IMR-90 (cell line): ENCODE measurements at regions not wholly inside any gene's neighbourhood (a gene's known extent, or its start where the extent isn't known, plus 50 kb on each side); places are given as distances from the start of the nearest gene placed in this dataset.

Experiments
- ATAC-seq: fragments of 200-7000 bp; cut with Tn5 transposase; 2 replicates; pipeline ENCODE4 v1.9.1; 2020; ENCODE audit warnings: low read depth, mild to moderate bottlenecking, moderate library complexity
- BruUV-seq: library from RNA; stranded (reverse); fragments of 400-500 nt; replicated peaks from 2 replicates; lab custom pipeline; 2021; lab: Mats Ljungman, UMichigan
- CTCF ChIA-PET: fragments of 300-600 bp; formaldehyde crosslinking; extraction: SDS; loops from one replicate; lab custom pipeline; 2021; ENCODE audit warnings: antibody characterized with exemption; lab: Yijun Ruan, JAX
- POLR2A ChIA-PET: fragments of 300-600 bp; sonication (Branson Sonifier 250); formaldehyde crosslinking; loops from one replicate; lab custom pipeline; 2022; ENCODE audit warnings: antibody characterized with exemption; ENCODE audit not compliant: unreplicated experiment; lab: Charles Lee
- DNase-seq: peaks from one replicate; pipeline ENCODE4 v3.0.0; 2013
- H2AFZ ChIP-seq: replicated peaks from 2 replicates; pipeline ENCODE3; 2013; ENCODE audit warnings: low read length, mild to moderate bottlenecking; ENCODE audit not compliant: poor library complexity
- H2AK5ac ChIP-seq: 2 replicates; pipeline ENCODE4 v1.6.1; 2013; ENCODE audit warnings: low read depth, low read length, inconsistent platforms
- H2AK9ac ChIP-seq: replicated peaks from 2 replicates; pipeline ENCODE3; 2013; ENCODE audit warnings: mild to moderate bottlenecking, low read depth, low read length, moderate library complexity; ENCODE audit not compliant: poor library complexity
- H2BK120ac ChIP-seq: 2 replicates; pipeline ENCODE4 v1.6.1; 2013; ENCODE audit warnings: low read depth, low read length, inconsistent platforms
- H2BK15ac ChIP-seq: 3 replicates; pipeline ENCODE4 v1.6.1; 2013; ENCODE audit warnings: low read depth, low read length, inconsistent platforms
- H2BK20ac ChIP-seq: 2 replicates; pipeline ENCODE4 v1.6.1; 2013; ENCODE audit warnings: low read depth, mild to moderate bottlenecking, inconsistent platforms, low read length, moderate library complexity
- H2BK5ac ChIP-seq: 2 replicates; pipeline ENCODE4 v1.6.1; 2013; ENCODE audit warnings: mild to moderate bottlenecking, low read depth, low read length, inconsistent platforms; ENCODE audit not compliant: poor library complexity, severe bottlenecking
- H3K14ac ChIP-seq: replicated peaks from 2 replicates; pipeline ENCODE4 v1.6.1; 2013; ENCODE audit warnings: low read depth, low read length, inconsistent platforms
- H3K18ac ChIP-seq: 2 replicates; pipeline ENCODE4 v1.6.1; 2013; ENCODE audit warnings: low read depth, low read length, control low read depth
- H3K23ac ChIP-seq: 2 replicates; pipeline ENCODE4 v1.6.1; 2013; ENCODE audit warnings: low read depth, low read length, inconsistent platforms
- H3K27ac ChIP-seq: 2 replicates; pipeline ENCODE4 v1.5.1; 2013; ENCODE audit warnings: mild to moderate bottlenecking, control low read depth, low read length; ENCODE audit not compliant: insufficient read depth
- H3K27me3 ChIP-seq: 2 replicates; pipeline ENCODE4 v1.6.1; 2013; ENCODE audit warnings: low read length; ENCODE audit not compliant: control insufficient read depth, insufficient read depth
- H3K36me3 ChIP-seq: 2 replicates; pipeline ENCODE4 v1.6.1; 2013; ENCODE audit warnings: low read length, mixed read lengths; ENCODE audit not compliant: control insufficient read depth, insufficient read depth
- H3K4ac ChIP-seq: 2 replicates; pipeline ENCODE4 v1.6.1; 2013; ENCODE audit warnings: low read depth, low read length, inconsistent platforms
- H3K4me1 ChIP-seq: 2 replicates; pipeline ENCODE4 v1.6.1; 2013; ENCODE audit warnings: low read length, mixed read lengths; ENCODE audit not compliant: control insufficient read depth, insufficient read depth
- H3K4me2 ChIP-seq: 2 replicates; pipeline ENCODE4 v1.6.1; 2013; ENCODE audit warnings: low read depth, mild to moderate bottlenecking, control low read depth, low read length, moderate library complexity
- H3K4me3 ChIP-seq: 2 replicates; pipeline ENCODE4 v1.5.1; 2013; ENCODE audit warnings: low read depth, mild to moderate bottlenecking, control low read depth, low read length, moderate library complexity; ENCODE audit not compliant: insufficient read depth
- H3K56ac ChIP-seq: 2 replicates; pipeline ENCODE4 v1.6.1; 2013; ENCODE audit warnings: low read length, inconsistent platforms; ENCODE audit not compliant: insufficient read depth; ENCODE audit errors: extremely low read depth
- H3K79me1 ChIP-seq, 2 experiments: 2 replicates each; pipeline ENCODE4 v1.6.1; 2013; ENCODE audit warnings: low read length in 2 of 2, inconsistent platforms in 1 of 2, low read depth in 1 of 2
- H3K9ac ChIP-seq: 2 replicates; pipeline ENCODE4 v1.6.1; 2013; ENCODE audit warnings: low read depth, low read length, control low read depth
- H3K9me1 ChIP-seq: 2 replicates; pipeline ENCODE4 v1.6.1; 2013; ENCODE audit warnings: low read length, inconsistent platforms; ENCODE audit not compliant: insufficient read depth
- H3K9me3 ChIP-seq: 2 replicates; pipeline ENCODE4 v1.6.1; 2013; ENCODE audit warnings: low read length; ENCODE audit not compliant: control insufficient read depth, insufficient read depth
- H4K20me1 ChIP-seq: 2 replicates; pipeline ENCODE4 v1.6.1; 2013; ENCODE audit warnings: low read length, inconsistent platforms; ENCODE audit not compliant: insufficient read depth
- H4K5ac ChIP-seq: 2 replicates; pipeline ENCODE4 v1.6.1; 2013; ENCODE audit warnings: mild to moderate bottlenecking, low read depth, low read length, control low read depth
- H4K8ac ChIP-seq, 2 experiments: 2 replicates each; pipeline ENCODE4 v1.6.1; 2013; ENCODE audit warnings: low read depth in 2 of 2, low read length in 2 of 2, control low read depth in 1 of 2, inconsistent platforms in 1 of 2
- H4K91ac ChIP-seq: 2 replicates; pipeline ENCODE4 v1.6.1; 2013; ENCODE audit warnings: low read depth, low read length, inconsistent platforms; ENCODE audit not compliant: insufficient read depth
- BHLHE40 ChIP-seq: fragments of 150-350 bp; IDR thresholded peaks from 2 replicates; pipeline ENCODE4 v1.6.1; 2016; ENCODE audit warnings: mild to moderate bottlenecking, low read depth, low read length
- CEBPB ChIP-seq: IDR thresholded peaks from 2 replicates; pipeline ENCODE4 v1.6.1; 2012; ENCODE audit warnings: low read depth, low read length, improper control_type of control experiment
- CHD1 ChIP-seq: IDR thresholded peaks from 2 replicates; pipeline ENCODE4 v1.6.1; 2012; ENCODE audit warnings: low read depth, low read length, improper control_type of control experiment
- CTCF ChIP-seq: conservative IDR thresholded peaks from 2 replicates; pipeline ENCODE4 v1.5.1; 2012; ENCODE audit warnings: mild to moderate bottlenecking, low read depth, low read length, improper control_type of control experiment
- ELK1 ChIP-seq: fragments of 150-350 bp; IDR thresholded peaks from 2 replicates; pipeline ENCODE4 v1.6.1; 2016; ENCODE audit warnings: low read depth, mild to moderate bottlenecking, low read length, moderate library complexity, borderline replicate concordance
- FOS ChIP-seq: fragments of 150-350 bp; IDR thresholded peaks from 2 replicates; pipeline ENCODE4 v1.6.1; 2016; ENCODE audit warnings: low read depth, low read length
- MAFK ChIP-seq: IDR thresholded peaks from 2 replicates; pipeline ENCODE4 v1.6.1; 2012; ENCODE audit warnings: low read depth, low read length, improper control_type of control experiment
- MAZ ChIP-seq: IDR thresholded peaks from 2 replicates; pipeline ENCODE4 v1.6.1; 2012; ENCODE audit warnings: low read depth, mild to moderate bottlenecking, low read length, improper control_type of control experiment, moderate library complexity, borderline replicate concordance
- MXI1 ChIP-seq: IDR thresholded peaks from 2 replicates; pipeline ENCODE4 v1.6.1; 2012; ENCODE audit warnings: low read depth, mild to moderate bottlenecking, low read length, moderate library complexity, borderline replicate concordance
- NFE2L2 ChIP-seq: fragments of 150-350 bp; IDR thresholded peaks from 2 replicates; pipeline ENCODE4 v1.6.1; 2016; ENCODE audit warnings: low read depth, mild to moderate bottlenecking, low read length
- POLR2A ChIP-seq: IDR thresholded peaks from 2 replicates; pipeline ENCODE4 v1.6.1; 2012; ENCODE audit warnings: mild to moderate bottlenecking, low read depth, low read length
- RAD21 ChIP-seq: IDR thresholded peaks from 2 replicates; pipeline ENCODE4 v1.6.1; 2012; ENCODE audit warnings: low read length, improper control_type of control experiment
- RCOR1 ChIP-seq: IDR thresholded peaks from 2 replicates; pipeline ENCODE4 v1.6.1; 2012; ENCODE audit warnings: mild to moderate bottlenecking, low read length, improper control_type of control experiment; ENCODE audit not compliant: insufficient replicate concordance
- RFX5 ChIP-seq: IDR thresholded peaks from 2 replicates; pipeline ENCODE4 v1.8.0; 2012; ENCODE audit warnings: low read depth, mild to moderate bottlenecking, low read length, moderate library complexity
- SMC3 ChIP-seq: fragments of 150-350 bp; IDR thresholded peaks from 2 replicates; pipeline ENCODE4 v1.6.1; 2016; ENCODE audit warnings: low read depth, mild to moderate bottlenecking, antibody characterized with exemption, low read length, moderate library complexity
- USF2 ChIP-seq: fragments of 150-350 bp; IDR thresholded peaks from 2 replicates; pipeline ENCODE4 v1.6.1; 2017; ENCODE audit warnings: mild to moderate bottlenecking, antibody characterized with exemption, low read length, low read depth
- WGBS, 2 experiments: methylation state at CpG; one replicate each; pipeline versions ENCODE4 v1.1.5 to v1.1.7; 2013; ENCODE audit warnings: missing lambda C conversion rate in 2 of 2; ENCODE audit not compliant: insufficient read length in 1 of 2; ENCODE audit errors: extremely low coverage in 2 of 2; 5-methylcytosine and 5-hydroxymethylcytosine counted together
- dilution Hi-C: fragments of 300-500 bp; cut with HindIII; formaldehyde crosslinking; loops from one replicate; pipeline ENCODE4 v1.14.3; 2018; ENCODE audit warnings: low sequenced_read_pairs; ENCODE audit not compliant: unreplicated experiment
- in situ Hi-C: fragments of 300-500 bp; cut with MboI; formaldehyde crosslinking; loops from 3 replicates; pipeline ENCODE4 v1.14.3; 2019; ENCODE audit warnings: low sequenced_read_pairs, inconsistent platforms, mixed read lengths
- intact Hi-C: fragments of 100-400 bp; cut with micrococcal nuclease; formaldehyde crosslinking; loops from 2 replicates; pipeline ENCODE4 v1.10.0; 2022

- Histone ChIP-seq H3K27me3 (peaks cover 6% of the 10 kb centered on the region; the same call in 1 of the 2 replicates), H3K56ac (no peak overlapping the region), H3K36me3 (no peaks in the 10 kb centered on the region), H3K27ac (no peak overlapping the region), H3K4ac (no peak overlapping the region), H4K20me1 (no peaks in the 10 kb centered on the region), H3K9me1 (no peaks in the 10 kb centered on the region), H2AFZ (no peak overlapping the region), H3K4me1 (no peaks in the 10 kb centered on the region), H4K8ac (no peak overlapping the region), H3K14ac (no peak overlapping the region), H3K4me2 (no peak overlapping the region), H2BK15ac (no peak overlapping the region), H2BK120ac (no peak overlapping the region; the same call in 1 of the 2 replicates), H4K5ac (no peak overlapping the region), H3K9ac (no peak overlapping the region), H3K9me3 (peaks cover 5% of the 10 kb centered on the region; the same call in 1 of the 2 replicates), H3K4me3 (no peak overlapping the region), H4K91ac (no peak overlapping the region), H2AK5ac (no peak overlapping the region), H2BK5ac (no peak overlapping the region), H3K18ac (no peak overlapping the region), H2BK20ac (no peak overlapping the region), H3K79me1 (no peaks in the 10 kb centered on the region), H3K23ac (no peak overlapping the region), H2AK9ac (no peak overlapping the region)
- DNase-seq = no peak
- CTCF ChIA-PET = no interaction called here
- POLR2A ChIA-PET = no interaction called here
- dilution Hi-C loops = no loop called here
- no peak for ATAC-seq
- intact Hi-C loops = no loop called here
- no CpG with 5 or more reads among the region's 1 CpG for WGBS, 2 experiments
- TF ChIP-seq MXI1 = no peak
- no peak for TF ChIP-seq NFE2L2
- no peak for TF ChIP-seq MAZ
- TF ChIP-seq CEBPB = no peak
- TF ChIP-seq MAFK = no peak
- no peak for TF ChIP-seq POLR2A
- TF ChIP-seq SMC3 = no peak
- TF ChIP-seq FOS = no peak
- no peak for TF ChIP-seq CHD1
- no peak for TF ChIP-seq ELK1
- no peak for TF ChIP-seq RCOR1
- TF ChIP-seq BHLHE40 = no peak
- TF ChIP-seq CTCF = no peak
- TF ChIP-seq RAD21 = no peak
- TF ChIP-seq RFX5 = no peak
- TF ChIP-seq USF2 = no peak
- in situ Hi-C loops = no loop called here
- BruUV-seq = no TSS peak
Measured at GRCh38 chr13:95438297-95438696, 114.2 kb upstream of the CLDN10 start.
